Body of pancreas (tissue), 4 donors: ENCODE measurements at regions not wholly inside any gene's neighbourhood (a gene's known extent, or its start where the extent isn't known, plus 50 kb on each side); places are given as distances from the start of the nearest gene placed in this dataset.

Experiments used
- POLR2A ChIP-seq, 3 donors: fragments of 450-650 bp; IDR thresholded peaks; one replicate each; pipeline ENCODE4 v1.6.1; 2016; ENCODE audit warnings: antibody characterized with exemption in 3 of 3, mild to moderate bottlenecking in 2 of 3
- TF ChIP-seq, protein P1 (sequence below), 7 experiments: fragments of 450-650 bp in 4 of 7; fragments of 200-600 bp in 3 of 7; sonication (generic) in 3 of 7; IDR thresholded peaks; one replicate each; pipeline ENCODE4 v1.5.1; 2016 to 2019; ENCODE audit warnings: antibody characterized with exemption in 7 of 7

DNA sequence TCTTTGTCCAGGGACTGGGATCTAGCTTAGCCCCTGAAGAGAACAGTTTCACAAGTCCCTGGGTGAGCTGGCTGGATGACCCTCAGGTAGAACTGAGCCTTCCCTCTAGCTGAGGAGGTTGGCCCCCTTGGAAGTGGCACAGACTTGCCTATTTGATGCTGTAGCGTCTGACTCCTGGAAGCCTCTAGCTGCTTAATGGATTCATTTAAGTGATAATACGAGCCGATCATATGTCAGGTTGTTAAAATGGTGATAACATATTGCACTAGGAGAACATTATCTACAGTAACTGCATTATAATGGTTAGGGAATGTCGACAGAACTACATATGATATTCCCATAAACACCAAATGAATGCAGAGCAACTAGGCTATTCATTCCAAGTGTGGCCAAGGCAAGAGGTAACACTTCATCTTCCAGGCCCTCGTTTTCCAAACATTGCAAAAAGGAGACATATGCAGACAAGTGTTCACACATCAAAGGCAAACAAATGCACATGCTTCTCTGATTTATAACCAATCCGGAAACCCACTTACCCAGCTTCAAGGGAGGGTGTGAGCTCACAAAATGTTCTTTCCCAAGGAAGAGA is 340.1 kb upstream of the PLXNA2 start:
- TF ChIP-seq, protein P1, sequence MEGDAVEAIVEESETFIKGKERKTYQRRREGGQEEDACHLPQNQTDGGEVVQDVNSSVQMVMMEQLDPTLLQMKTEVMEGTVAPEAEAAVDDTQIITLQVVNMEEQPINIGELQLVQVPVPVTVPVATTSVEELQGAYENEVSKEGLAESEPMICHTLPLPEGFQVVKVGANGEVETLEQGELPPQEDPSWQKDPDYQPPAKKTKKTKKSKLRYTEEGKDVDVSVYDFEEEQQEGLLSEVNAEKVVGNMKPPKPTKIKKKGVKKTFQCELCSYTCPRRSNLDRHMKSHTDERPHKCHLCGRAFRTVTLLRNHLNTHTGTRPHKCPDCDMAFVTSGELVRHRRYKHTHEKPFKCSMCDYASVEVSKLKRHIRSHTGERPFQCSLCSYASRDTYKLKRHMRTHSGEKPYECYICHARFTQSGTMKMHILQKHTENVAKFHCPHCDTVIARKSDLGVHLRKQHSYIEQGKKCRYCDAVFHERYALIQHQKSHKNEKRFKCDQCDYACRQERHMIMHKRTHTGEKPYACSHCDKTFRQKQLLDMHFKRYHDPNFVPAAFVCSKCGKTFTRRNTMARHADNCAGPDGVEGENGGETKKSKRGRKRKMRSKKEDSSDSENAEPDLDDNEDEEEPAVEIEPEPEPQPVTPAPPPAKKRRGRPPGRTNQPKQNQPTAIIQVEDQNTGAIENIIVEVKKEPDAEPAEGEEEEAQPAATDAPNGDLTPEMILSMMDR (IDR thresholded peaks at IDR 0.05): no peak
- TF ChIP-seq POLR2A (IDR thresholded peaks at IDR 0.05): no peak
